ENCODE measurements at regions not wholly inside any gene's neighbourhood (a gene's known extent, or its start where the extent isn't known, plus 50 kb on each side); places are given as distances from the start of the nearest gene placed in this dataset.

GRCh38 chr4:155077452-155078229, 130.8 kb upstream of the NPY2R start:
- no peak for DNase-seq (ENCODE audit: low read depth in 4 of 4, low spot score in 3 of 4)

GRCh38 chr4:155079871-155080270, 128.6 kb upstream of the NPY2R start:
- DNase-seq (ENCODE audit: low read depth in 4 of 4, low spot score in 3 of 4), result no peak

GRCh38 chr4:155081222-155081621, 127.2 kb upstream of the NPY2R start:
- DNase-seq (ENCODE audit: low read depth in 4 of 4, low spot score in 3 of 4), result no peak

- no peak for DNase-seq (ENCODE audit: low read depth in 4 of 4, low spot score in 3 of 4)
These were observed 122.4 kb upstream of the NPY2R start for GRCh38 chr4:155085843-155086530.

- DNase-seq (ENCODE audit: low read depth in 4 of 4, low spot score in 3 of 4), result no peak
These were observed 114.1 kb upstream of the NPY2R start for GRCh38 chr4:155094201-155094820.

- no peak for DNase-seq (ENCODE audit: low read depth in 4 of 4, low spot score in 3 of 4)
These were observed 109.2 kb upstream of the NPY2R start for GRCh38 chr4:155099231-155099630.

GRCh38 chr4:155106629-155107028, 101.8 kb upstream of the NPY2R start:
- DNase-seq (ENCODE audit: low read depth in 4 of 4, low spot score in 3 of 4), result no peak

- DNase-seq (ENCODE audit: low read depth in 4 of 4, low spot score in 3 of 4), result no peak
These were observed 101.4 kb upstream of the NPY2R start for GRCh38 chr4:155107059-155107458.

- DNase-seq (ENCODE audit: low read depth in 4 of 4, low spot score in 3 of 4), result no peak
These were observed 93.6 kb upstream of the NPY2R start for GRCh38 chr4:155114790-155115189.

GRCh38 chr4:155119006-155119405, 89.4 kb upstream of the NPY2R start:
- DNase-seq (ENCODE audit: low read depth in 4 of 4, low spot score in 3 of 4), result no peak

- no peak for DNase-seq (ENCODE audit: low read depth in 4 of 4, low spot score in 3 of 4)
These were observed 87.9 kb upstream of the NPY2R start for GRCh38 chr4:155120536-155120935.

GRCh38 chr4:155122382-155122781, 86.1 kb upstream of the NPY2R start:
- no peak for DNase-seq (ENCODE audit: low read depth in 4 of 4, low spot score in 3 of 4)

- DNase-seq (ENCODE audit: low read depth in 4 of 4, low spot score in 3 of 4), result no peak
These were observed 74.3 kb upstream of the NPY2R start for GRCh38 chr4:155134136-155134535.

GRCh38 chr4:155140889-155141288, 67.5 kb upstream of the NPY2R start:
- DNase-seq (ENCODE audit: low read depth in 4 of 4, low spot score in 3 of 4), result no peak

GRCh38 chr4:155143512-155143911, 64.9 kb upstream of the NPY2R start:
- no peak for DNase-seq (ENCODE audit: low read depth in 4 of 4, low spot score in 3 of 4)
